CD4-positive, alpha-beta T cell treated with Interleukin-10 for 1 hour (primary cell): ENCODE measurements at regions not wholly inside any gene's neighbourhood (a gene's known extent, or its start where the extent isn't known, plus 50 kb on each side); places are given as distances from the start of the nearest gene placed in this dataset.

ENCODE experiments used
- DNase-seq: peaks from one replicate; pipeline ENCODE4 v3.0.0-alpha.2; 2020

GRCh38 chr18:78699499-78699898, 280.1 kb upstream of the SALL3 start:
- DNase-seq = no peak

- no peak for DNase-seq
Observed at GRCh38 chr18:78701771-78702396, 277.7 kb upstream of the SALL3 start.

- DNase-seq = no peak
Observed at GRCh38 chr18:78703291-78703690, 276.3 kb upstream of the SALL3 start.

- no peak for DNase-seq
Observed at GRCh38 chr18:78704971-78705461, 274.6 kb upstream of the SALL3 start.

- no peak for DNase-seq
Observed at GRCh38 chr18:78709261-78709809, 270.3 kb upstream of the SALL3 start.

GRCh38 chr18:78711316-78711715, 268.3 kb upstream of the SALL3 start:
- DNase-seq = no peak

GRCh38 chr18:78711971-78712370, 267.6 kb upstream of the SALL3 start:
- DNase-seq = no peak

GRCh38 chr18:78713069-78713468, 266.5 kb upstream of the SALL3 start:
- DNase-seq = no peak

- DNase-seq = no peak
Observed at GRCh38 chr18:78713726-78714125, 265.9 kb upstream of the SALL3 start.

GRCh38 chr18:78716022-78716421, 263.6 kb upstream of the SALL3 start:
- no peak for DNase-seq

- DNase-seq = no peak
Observed at GRCh38 chr18:78716581-78716980, 263.0 kb upstream of the SALL3 start.

- no peak for DNase-seq
Observed at GRCh38 chr18:78717051-78717765, 262.4 kb upstream of the SALL3 start.

GRCh38 chr18:78717766-78718150, 261.9 kb upstream of the SALL3 start:
- no peak for DNase-seq

GRCh38 chr18:78719821-78720220, 259.8 kb upstream of the SALL3 start:
- no peak for DNase-seq

GRCh38 chr18:78720456-78721237, 259.0 kb upstream of the SALL3 start:
- no peak for DNase-seq

GRCh38 chr18:78721238-78721875, 258.3 kb upstream of the SALL3 start:
- no peak for DNase-seq

GRCh38 chr18:78721981-78722380, 257.6 kb upstream of the SALL3 start:
- no peak for DNase-seq

GRCh38 chr18:78722386-78722785, 257.2 kb upstream of the SALL3 start:
- DNase-seq = no peak

- no peak for DNase-seq
Observed at GRCh38 chr18:78722929-78723710, 256.5 kb upstream of the SALL3 start.

GRCh38 chr18:78724214-78724914, 255.3 kb upstream of the SALL3 start:
- DNase-seq = no peak

GRCh38 chr18:78725426-78725825, 254.2 kb upstream of the SALL3 start:
- DNase-seq = no peak
